ENCODE measurements at regions not wholly inside any gene's neighbourhood (a gene's known extent, or its start where the extent isn't known, plus 50 kb on each side); places are given as distances from the start of the nearest gene placed in this dataset.
A peak's percentile ranks its signal among the peaks of the same experiment; 100 is the strongest.

DNA sequence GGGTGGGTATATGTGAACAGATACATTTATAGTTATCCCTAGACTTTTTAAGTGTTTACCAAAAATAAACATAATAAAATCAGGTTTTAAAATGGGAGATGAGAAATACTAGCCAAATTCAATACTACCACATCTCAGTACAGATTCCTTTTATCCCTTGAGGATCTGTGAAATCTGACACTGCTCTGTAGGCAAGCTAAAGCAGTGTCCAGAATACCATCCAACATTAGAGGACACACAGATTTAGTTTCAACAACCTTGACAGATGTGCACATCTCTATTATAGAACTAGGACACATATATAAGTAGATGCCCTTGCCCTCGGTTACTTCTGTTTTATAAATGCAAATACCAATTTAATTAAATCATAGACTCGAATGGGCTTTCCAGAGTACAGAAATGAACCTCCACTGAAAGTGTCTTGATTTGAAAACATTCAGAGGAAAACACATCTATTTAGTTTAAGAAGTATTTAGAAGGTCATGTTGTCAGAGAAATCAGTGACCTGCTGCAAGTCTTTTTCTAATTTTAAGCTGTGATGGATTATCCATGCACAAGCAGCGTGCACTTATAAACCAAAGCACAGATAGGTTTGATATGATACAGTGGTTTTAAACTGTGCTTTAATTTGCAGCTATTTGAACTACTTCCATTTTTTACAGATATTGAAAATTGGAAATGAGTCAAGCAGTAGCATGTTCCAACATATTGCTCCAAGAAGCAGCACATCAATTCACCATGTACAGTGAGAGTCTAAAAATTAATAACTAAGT lies 156.3 kb upstream of the EPHA7 start:
- no peak overlapping the region for H3K27ac ChIP-seq (ENCODE audit: low read length)
- TF ChIP-seq EZH2phosphoT487 (IDR thresholded peaks at IDR 0.05; ENCODE audit: low read depth) = no peak
- TF ChIP-seq, protein P1, sequence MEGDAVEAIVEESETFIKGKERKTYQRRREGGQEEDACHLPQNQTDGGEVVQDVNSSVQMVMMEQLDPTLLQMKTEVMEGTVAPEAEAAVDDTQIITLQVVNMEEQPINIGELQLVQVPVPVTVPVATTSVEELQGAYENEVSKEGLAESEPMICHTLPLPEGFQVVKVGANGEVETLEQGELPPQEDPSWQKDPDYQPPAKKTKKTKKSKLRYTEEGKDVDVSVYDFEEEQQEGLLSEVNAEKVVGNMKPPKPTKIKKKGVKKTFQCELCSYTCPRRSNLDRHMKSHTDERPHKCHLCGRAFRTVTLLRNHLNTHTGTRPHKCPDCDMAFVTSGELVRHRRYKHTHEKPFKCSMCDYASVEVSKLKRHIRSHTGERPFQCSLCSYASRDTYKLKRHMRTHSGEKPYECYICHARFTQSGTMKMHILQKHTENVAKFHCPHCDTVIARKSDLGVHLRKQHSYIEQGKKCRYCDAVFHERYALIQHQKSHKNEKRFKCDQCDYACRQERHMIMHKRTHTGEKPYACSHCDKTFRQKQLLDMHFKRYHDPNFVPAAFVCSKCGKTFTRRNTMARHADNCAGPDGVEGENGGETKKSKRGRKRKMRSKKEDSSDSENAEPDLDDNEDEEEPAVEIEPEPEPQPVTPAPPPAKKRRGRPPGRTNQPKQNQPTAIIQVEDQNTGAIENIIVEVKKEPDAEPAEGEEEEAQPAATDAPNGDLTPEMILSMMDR (IDR thresholded peaks at IDR 0.05; ENCODE audit: low read depth, low read length) = no peak
- peaks cover 9% of the 10 kb centered on the region for H3K4me1 ChIP-seq (ENCODE audit: low read length)
- H4K20me1 ChIP-seq (ENCODE audit: insufficient read depth, low read length) = no peaks in the 10 kb centered on the region
- no peak overlapping the region for H2AFZ ChIP-seq (ENCODE audit: low read depth, low read length)
- no peak overlapping the region for H3K9ac ChIP-seq (ENCODE audit: low read length)
- no peaks in the 10 kb centered on the region for H3K27me3 ChIP-seq (ENCODE audit: low read depth, low read length)
- no peaks in the 10 kb centered on the region for H3K79me2 ChIP-seq (ENCODE audit: low read length)
- no peaks in the 10 kb centered on the region for H3K36me3 ChIP-seq (replicated peaks; ENCODE audit: low read depth, low read length)
- no peak overlapping the region for H3K4me3 ChIP-seq (ENCODE audit: low read length)
- H3K9me3 ChIP-seq (ENCODE audit: insufficient read depth, low read length) = no peaks in the 10 kb centered on the region
- H3K4me2 ChIP-seq (ENCODE audit: low read length) = peak overlapping the region; percentile 20

DNA sequence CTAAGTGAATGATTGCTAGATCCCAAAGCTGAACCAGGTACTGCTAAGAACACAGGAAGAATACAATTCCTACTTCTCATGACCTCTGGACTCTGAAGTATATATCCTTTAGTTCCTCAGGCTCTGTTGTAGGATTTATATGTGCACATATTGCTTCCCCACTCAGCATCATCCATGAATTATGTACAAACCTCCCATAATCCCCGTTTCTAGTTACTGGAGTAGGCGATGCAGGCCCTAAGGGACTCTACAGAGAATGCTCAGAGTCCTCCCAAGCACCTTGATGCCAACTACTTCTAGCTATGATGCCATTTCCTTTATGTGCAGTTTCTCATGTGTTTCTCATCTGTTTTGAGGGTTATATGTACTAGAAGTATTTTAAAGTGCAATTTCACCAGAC lies 154.9 kb upstream of the EPHA7 start:
- H4K20me1 ChIP-seq (ENCODE audit: insufficient read depth, low read length) = no peaks in the 10 kb centered on the region
- TF ChIP-seq, protein P1 (IDR thresholded peaks at IDR 0.05; ENCODE audit: low read depth, low read length) = no peak
- no peak for TF ChIP-seq EZH2phosphoT487 (IDR thresholded peaks at IDR 0.05; ENCODE audit: low read depth)
- no peaks in the 10 kb centered on the region for H3K27me3 ChIP-seq (ENCODE audit: low read depth, low read length)
- H3K79me2 ChIP-seq (ENCODE audit: low read length) = no peaks in the 10 kb centered on the region
- H3K27ac ChIP-seq (ENCODE audit: low read length) = no peak overlapping the region
- H3K4me1 ChIP-seq (ENCODE audit: low read length) = peaks cover 9% of the 10 kb centered on the region
- H3K4me2 ChIP-seq (ENCODE audit: low read length) = no peak overlapping the region
- no peaks in the 10 kb centered on the region for H3K9me3 ChIP-seq (ENCODE audit: insufficient read depth, low read length)
- H3K36me3 ChIP-seq (replicated peaks; ENCODE audit: low read depth, low read length) = no peaks in the 10 kb centered on the region
- no peak overlapping the region for H3K9ac ChIP-seq (ENCODE audit: low read length)
- H2AFZ ChIP-seq (ENCODE audit: low read depth, low read length) = no peak overlapping the region
- no peak overlapping the region for H3K4me3 ChIP-seq (ENCODE audit: low read length)

DNA sequence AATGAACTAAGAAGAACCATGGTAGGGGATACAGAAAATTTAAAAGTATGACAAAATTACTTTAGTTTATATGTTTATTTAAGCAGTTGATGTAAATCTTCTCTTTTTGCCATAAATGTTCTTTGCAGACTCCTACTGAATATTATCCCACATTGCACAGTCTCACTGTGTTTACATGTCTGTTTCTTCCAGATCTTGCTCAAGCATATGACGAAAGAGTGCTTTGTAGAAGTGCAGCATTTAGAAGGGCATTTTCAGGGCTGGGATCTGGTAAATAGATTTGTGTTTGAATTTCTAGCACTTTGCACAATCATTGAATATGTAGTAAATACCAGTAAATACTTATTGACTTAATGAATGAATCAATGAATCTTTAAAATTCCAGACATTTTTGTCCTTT lies 152.0 kb upstream of the EPHA7 start:
- Histone ChIP-seq H3K27me3 (ENCODE audit: low read depth, low read length) (no peaks in the 10 kb centered on the region), H3K4me2 (ENCODE audit: low read length) (no peak overlapping the region), H3K9ac (ENCODE audit: low read length) (no peak overlapping the region), H3K4me3 (ENCODE audit: low read length) (no peak overlapping the region), H2AFZ (ENCODE audit: low read depth, low read length) (no peak overlapping the region), H3K9me3 (ENCODE audit: insufficient read depth, low read length) (no peaks in the 10 kb centered on the region), H3K4me1 (ENCODE audit: low read length) (peaks cover 9% of the 10 kb centered on the region), H3K36me3 (replicated peaks; ENCODE audit: low read depth, low read length) (no peaks in the 10 kb centered on the region), H3K27ac (ENCODE audit: low read length) (no peak overlapping the region), H3K79me2 (ENCODE audit: low read length) (no peaks in the 10 kb centered on the region), H4K20me1 (ENCODE audit: insufficient read depth, low read length) (no peaks in the 10 kb centered on the region)
- TF ChIP-seq EZH2phosphoT487 (IDR thresholded peaks at IDR 0.05; ENCODE audit: low read depth) = no peak
- TF ChIP-seq, protein P1 (IDR thresholded peaks at IDR 0.05; ENCODE audit: low read depth, low read length) = no peak

DNA sequence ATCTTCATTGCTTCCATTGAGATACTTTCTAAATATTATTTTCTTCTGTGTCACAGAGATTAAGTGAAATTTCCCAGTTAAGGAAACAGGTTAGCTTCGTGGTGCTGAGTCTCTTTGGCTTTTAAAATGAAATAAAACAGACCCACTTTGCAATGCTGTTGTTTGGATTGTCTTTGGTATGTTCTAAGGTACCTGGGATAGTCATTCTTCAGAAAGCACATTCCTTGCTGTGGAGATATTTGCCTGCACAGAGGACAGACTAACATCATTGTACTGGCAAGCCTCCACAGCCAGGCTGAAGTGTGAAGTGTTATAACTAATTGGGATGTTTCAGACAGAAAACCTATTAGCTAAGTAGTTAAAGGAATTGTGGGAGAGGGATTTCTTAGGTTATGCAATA lies 148.8 kb upstream of the EPHA7 start:
- Histone ChIP-seq H3K4me3 (ENCODE audit: low read length) (no peak overlapping the region), H2AFZ (ENCODE audit: low read depth, low read length) (no peak overlapping the region), H3K36me3 (replicated peaks; ENCODE audit: low read depth, low read length) (no peaks in the 10 kb centered on the region), H3K4me2 (ENCODE audit: low read length) (no peak overlapping the region), H3K9me3 (ENCODE audit: insufficient read depth, low read length) (no peaks in the 10 kb centered on the region), H4K20me1 (ENCODE audit: insufficient read depth, low read length) (no peaks in the 10 kb centered on the region), H3K9ac (ENCODE audit: low read length) (no peak overlapping the region), H3K4me1 (ENCODE audit: low read length) (no peaks in the 10 kb centered on the region), H3K79me2 (ENCODE audit: low read length) (no peaks in the 10 kb centered on the region), H3K27me3 (ENCODE audit: low read depth, low read length) (no peaks in the 10 kb centered on the region), H3K27ac (ENCODE audit: low read length) (no peak overlapping the region)
- TF ChIP-seq EZH2phosphoT487 (IDR thresholded peaks at IDR 0.05; ENCODE audit: low read depth) = no peak
- TF ChIP-seq, protein P1 (IDR thresholded peaks at IDR 0.05; ENCODE audit: low read depth, low read length) = no peak

All from OCI-LY3 (cell line).